Smooth muscle cell (in vitro differentiated cells): ENCODE measurements at regions not wholly inside any gene's neighbourhood (a gene's known extent, or its start where the extent isn't known, plus 50 kb on each side); places are given as distances from the start of the nearest gene placed in this dataset.

Experiments
- DNase-seq: peaks from one replicate; lab custom pipeline; 2025; ENCODE audit not compliant: unreplicated experiment; lab: John Stamatoyannopoulos, UW
- H2AFZ ChIP-seq: fragments of 200-600 bp; sonication (generic); 2 replicates; pipeline ENCODE4 v1.6.0; 2016; ENCODE audit warnings: antibody characterized with exemption, low read depth, mild to moderate bottlenecking
- H3F3A ChIP-seq: fragments of 200-600 bp; sonication (generic); 2 replicates; pipeline ENCODE4 v1.6.0; 2017; ENCODE audit warnings: antibody characterized with exemption, low read depth
- H3K27ac ChIP-seq: fragments of 200-600 bp; sonication (generic); 2 replicates; pipeline ENCODE4 v1.5.1; 2016; ENCODE audit warnings: low read depth, mild to moderate bottlenecking
- H3K27me3 ChIP-seq: fragments of 200-600 bp; sonication (generic); 2 replicates; pipeline ENCODE4 v1.6.1; 2016; ENCODE audit warnings: low read depth, mild to moderate bottlenecking
- H3K36me3 ChIP-seq: fragments of 200-600 bp; sonication (generic); 2 replicates; pipeline ENCODE4 v1.5.1; 2016; ENCODE audit warnings: low read depth
- H3K4me1 ChIP-seq: fragments of 200-600 bp; sonication (generic); 2 replicates; pipeline ENCODE4 v1.5.1; 2016; ENCODE audit warnings: low read depth
- H3K4me2 ChIP-seq: fragments of 200-600 bp; sonication (generic); 2 replicates; pipeline ENCODE4 v1.6.0; 2016; ENCODE audit warnings: mild to moderate bottlenecking
- H3K4me3 ChIP-seq: fragments of 200-600 bp; sonication (generic); 2 replicates; pipeline ENCODE4 v1.5.1; 2016; ENCODE audit warnings: mild to moderate bottlenecking
- H3K79me2 ChIP-seq: fragments of 200-600 bp; sonication (generic); 2 replicates; pipeline ENCODE4 v1.6.0; 2016; ENCODE audit warnings: low read depth, mild to moderate bottlenecking
- H3K9ac ChIP-seq: fragments of 200-600 bp; sonication (generic); 2 replicates; pipeline ENCODE4 v1.6.0; 2016; ENCODE audit warnings: low read depth
- H3K9me3 ChIP-seq: fragments of 200-600 bp; sonication (generic); replicated peaks from 2 replicates; pipeline ENCODE4 v1.5.1; 2016; ENCODE audit warnings: low read depth
- H4K20me1 ChIP-seq: fragments of 200-600 bp; sonication (generic); 2 replicates; pipeline ENCODE4 v1.6.0; 2016; ENCODE audit warnings: low read depth
- CTCF ChIP-seq: fragments of 200-600 bp; sonication (generic); IDR thresholded peaks from 2 replicates; pipeline ENCODE4 v1.5.1; 2017; ENCODE audit warnings: borderline replicate concordance, mild to moderate bottlenecking, antibody characterized with exemption; ENCODE audit not compliant: insufficient read depth, poor library complexity, severe bottlenecking
- WGBS: methylation state at CpG from one replicate; pipeline ENCODE4 v1.1.7; 2016; ENCODE audit warnings: low lambda C conversion rate; 5-methylcytosine and 5-hydroxymethylcytosine counted together

- Histone ChIP-seq H3K4me1 (no peaks in the 10 kb centered on the region), H3K4me2 (no peak overlapping the region), H3K9me3 (no peaks in the 10 kb centered on the region), H4K20me1 (no peaks in the 10 kb centered on the region), H2AFZ (no peak overlapping the region), H3K36me3 (no peaks in the 10 kb centered on the region), H3K9ac (no peak overlapping the region), H3K4me3 (no peak overlapping the region), H3K27me3 (no peaks in the 10 kb centered on the region), H3K27ac (no peak overlapping the region), H3F3A (no peaks in the 10 kb centered on the region), H3K79me2 (no peaks in the 10 kb centered on the region)
- no peak for DNase-seq
- WGBS = 91% methylated on average over 6 of the region's 6 CpGs
- TF ChIP-seq CTCF = no peak
Observed at GRCh38 chr5:3330442-3330841, 265.2 kb upstream of the IRX1 start.

- no peaks in the 10 kb centered on the region for H3K4me1 ChIP-seq
- no peak overlapping the region for H3K4me3 ChIP-seq
- no peaks in the 10 kb centered on the region for H4K20me1 ChIP-seq
- no peaks in the 10 kb centered on the region for H3K36me3 ChIP-seq
- H3K27me3 ChIP-seq = no peaks in the 10 kb centered on the region
- no peak overlapping the region for H3K4me2 ChIP-seq
- H3K9me3 ChIP-seq = no peaks in the 10 kb centered on the region
- no peaks in the 10 kb centered on the region for H3K79me2 ChIP-seq
- 94% methylated on average over 4 of the region's 4 CpGs for WGBS
- H3F3A ChIP-seq = no peaks in the 10 kb centered on the region
- no peak for TF ChIP-seq CTCF
- no peak for DNase-seq
- H2AFZ ChIP-seq = no peak overlapping the region
- no peak overlapping the region for H3K27ac ChIP-seq
- H3K9ac ChIP-seq = no peak overlapping the region
Observed at GRCh38 chr5:3329427-3329826, 266.2 kb upstream of the IRX1 start.

- peaks cover 7% of the 10 kb centered on the region for H3F3A ChIP-seq
- no peak overlapping the region for H2AFZ ChIP-seq
- no peak overlapping the region for H3K4me3 ChIP-seq
- H4K20me1 ChIP-seq = no peaks in the 10 kb centered on the region
- no peak for TF ChIP-seq CTCF
- no peak for DNase-seq
- no peak overlapping the region for H3K9ac ChIP-seq
- WGBS = 85% methylated on average over 9 of the region's 9 CpGs
- H3K4me2 ChIP-seq = no peak overlapping the region
- H3K36me3 ChIP-seq = no peaks in the 10 kb centered on the region
- H3K4me1 ChIP-seq = no peaks in the 10 kb centered on the region
- no peak overlapping the region for H3K27ac ChIP-seq
- H3K27me3 ChIP-seq = no peaks in the 10 kb centered on the region
- H3K79me2 ChIP-seq = no peaks in the 10 kb centered on the region
- no peaks in the 10 kb centered on the region for H3K9me3 ChIP-seq
Observed at GRCh38 chr5:3326841-3327232, 268.8 kb upstream of the IRX1 start.

- Histone ChIP-seq H3F3A (peaks cover 7% of the 10 kb centered on the region), H3K36me3 (no peaks in the 10 kb centered on the region), H3K4me1 (no peaks in the 10 kb centered on the region), H3K27ac (peak overlapping the region; percentile 7), H3K27me3 (no peaks in the 10 kb centered on the region), H3K79me2 (no peaks in the 10 kb centered on the region), H3K9ac (no peak overlapping the region), H3K4me2 (peak overlapping the region; percentile 48), H3K9me3 (no peaks in the 10 kb centered on the region), H3K4me3 (no peak overlapping the region), H2AFZ (no peak overlapping the region), H4K20me1 (no peaks in the 10 kb centered on the region)
- 83% methylated on average over 36 of the region's 36 CpGs for WGBS
- DNase-seq = no peak
- TF ChIP-seq CTCF = no peak
Observed at GRCh38 chr5:3325972-3326840, 269.4 kb upstream of the IRX1 start.
